NCI-H460 (cell line): ENCODE measurements at regions not wholly inside any gene's neighbourhood (a gene's known extent, or its start where the extent isn't known, plus 50 kb on each side); places are given as distances from the start of the nearest gene placed in this dataset.

Experiments
- DNase-seq: peaks from one replicate; pipeline ENCODE4 v3.0.0-alpha.2; 2016; ENCODE audit warnings: low read depth; ENCODE audit errors: extremely low read depth

- no peak for DNase-seq
Observed at GRCh38 chr2:198452327-198452726, 647.9 kb downstream of the PLCL1 start.

- no peak for DNase-seq
Observed at GRCh38 chr2:198448789-198449188, 644.4 kb downstream of the PLCL1 start.

- no peak for DNase-seq
Observed at GRCh38 chr2:198444800-198445287, 640.5 kb downstream of the PLCL1 start.

GRCh38 chr2:198441901-198442300 is 637.5 kb downstream of the PLCL1 start:
- no peak for DNase-seq

GRCh38 chr2:198441246-198441645 is 636.9 kb downstream of the PLCL1 start:
- no peak for DNase-seq

- DNase-seq = no peak
Observed at GRCh38 chr2:198440833-198441232, 636.4 kb downstream of the PLCL1 start.

GRCh38 chr2:198438331-198438730 is 633.9 kb downstream of the PLCL1 start:
- no peak for DNase-seq

GRCh38 chr2:198424112-198424511 is 619.7 kb downstream of the PLCL1 start:
- DNase-seq = no peak

GRCh38 chr2:198417836-198418235 is 613.4 kb downstream of the PLCL1 start:
- DNase-seq = no peak

GRCh38 chr2:198414976-198415375 is 610.6 kb downstream of the PLCL1 start:
- no peak for DNase-seq

GRCh38 chr2:198411936-198412335 is 607.5 kb downstream of the PLCL1 start:
- no peak for DNase-seq

GRCh38 chr2:198408171-198408570 is 603.8 kb downstream of the PLCL1 start:
- no peak for DNase-seq

GRCh38 chr2:198405311-198405710 is 600.9 kb downstream of the PLCL1 start:
- no peak for DNase-seq

- DNase-seq = no peak
Observed at GRCh38 chr2:198401644-198402043, 597.3 kb downstream of the PLCL1 start.

- no peak for DNase-seq
Observed at GRCh38 chr2:198400999-198401398, 596.6 kb downstream of the PLCL1 start.

GRCh38 chr2:198394208-198394607 is 589.8 kb downstream of the PLCL1 start:
- no peak for DNase-seq

- no peak for DNase-seq
Observed at GRCh38 chr2:198390670-198391069, 586.3 kb downstream of the PLCL1 start.

- DNase-seq = no peak
Observed at GRCh38 chr2:198387677-198388076, 583.3 kb downstream of the PLCL1 start.

GRCh38 chr2:198385856-198386255 is 581.5 kb downstream of the PLCL1 start:
- no peak for DNase-seq

GRCh38 chr2:198385326-198385725 is 580.9 kb downstream of the PLCL1 start:
- DNase-seq = no peak

GRCh38 chr2:198383392-198383791 is 579.0 kb downstream of the PLCL1 start:
- no peak for DNase-seq

GRCh38 chr2:198382811-198383210 is 578.4 kb downstream of the PLCL1 start:
- DNase-seq = no peak

GRCh38 chr2:198376677-198377076 is 572.3 kb downstream of the PLCL1 start:
- peak; percentile 94 for DNase-seq

GRCh38 chr2:198375083-198375410 is 570.7 kb downstream of the PLCL1 start:
- DNase-seq = no peak
